HG03520 (cell line): ENCODE measurements at regions not wholly inside any gene's neighbourhood (a gene's known extent, or its start where the extent isn't known, plus 50 kb on each side); places are given as distances from the start of the nearest gene placed in this dataset.

ENCODE experiments used
- ATAC-seq: cut with Tn5 transposase; IDR thresholded peaks from one replicate; pipeline ENCODE4 v1.9.1; 2021; ENCODE audit warnings: mild to moderate bottlenecking, moderate library complexity; ENCODE audit not compliant: unreplicated experiment

DNA sequence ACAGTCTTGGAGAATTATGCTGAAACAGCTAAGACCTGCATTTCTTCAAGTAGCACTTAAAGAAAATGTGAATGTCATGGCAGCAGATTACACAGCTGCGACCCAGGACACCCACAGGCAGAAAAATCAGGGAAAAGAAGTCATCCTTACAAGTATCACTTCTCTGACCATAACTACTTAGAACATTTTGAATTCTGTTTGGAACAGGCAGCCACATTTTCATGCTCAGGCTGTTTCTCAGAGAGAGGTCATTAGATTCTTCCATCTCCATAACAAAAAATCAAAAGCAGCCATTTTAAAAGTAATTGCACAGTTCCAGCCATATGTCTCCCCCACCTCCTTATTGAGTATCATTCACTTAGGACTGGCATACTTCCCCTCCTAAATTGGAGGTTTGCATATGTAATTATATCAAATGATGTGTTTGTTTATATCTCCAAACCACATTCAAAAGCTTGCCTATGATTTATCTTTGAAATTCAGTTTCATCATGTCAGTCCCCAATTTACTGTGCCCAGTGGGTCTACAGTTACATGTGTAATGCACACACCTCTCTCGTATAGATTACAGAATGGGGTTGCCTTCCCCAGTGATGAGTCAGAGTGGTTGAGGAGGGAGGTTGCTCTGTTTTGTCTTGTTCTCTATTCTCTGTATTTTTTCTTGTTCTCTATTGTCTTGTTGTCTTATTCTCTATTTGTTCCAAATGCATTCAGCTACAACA is 276.5 kb upstream of the MTNR1B start:
- ATAC-seq = no peak

- ATAC-seq = no peak
These were observed 273.4 kb upstream of the MTNR1B start for GRCh38 chr11:92696076-92696475.

DNA sequence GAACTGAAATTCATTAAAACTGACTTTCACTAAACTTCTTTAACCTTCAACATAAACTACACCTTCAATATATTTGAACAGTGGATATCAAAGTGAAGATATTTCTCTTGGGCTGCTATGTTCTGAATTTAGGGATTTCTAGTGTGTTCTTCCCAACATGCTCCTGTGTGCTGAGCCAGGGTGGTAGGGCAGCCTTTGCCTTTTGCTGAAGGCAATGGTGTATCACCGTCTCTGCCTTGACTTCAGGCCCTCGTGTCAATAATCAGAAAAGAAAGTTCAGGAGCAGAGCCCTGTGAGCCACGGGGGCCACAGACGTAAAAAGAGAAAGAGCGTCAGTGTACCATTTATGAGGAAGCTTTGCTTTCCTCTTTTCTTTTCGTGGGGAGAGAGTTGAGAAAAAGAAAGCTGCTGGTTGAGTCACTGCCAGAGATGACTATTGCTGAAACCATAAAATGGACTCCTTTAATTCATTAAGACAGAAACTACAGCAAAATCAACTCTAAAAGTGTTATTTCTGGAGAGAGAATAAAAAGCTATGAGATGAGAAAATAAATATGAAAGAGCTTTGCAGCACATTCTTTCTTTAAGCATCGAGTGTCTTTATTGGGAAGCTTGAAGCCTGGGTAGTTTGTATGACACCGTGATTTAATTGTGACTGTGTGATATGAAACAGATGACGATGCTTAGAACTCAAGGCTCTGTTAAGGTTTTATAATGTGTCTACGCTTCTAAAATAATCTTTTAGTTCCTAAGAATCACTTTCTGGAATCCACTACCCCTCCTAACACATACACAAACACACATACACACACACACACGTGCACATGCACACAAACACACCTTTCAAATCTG is 271.8 kb upstream of the MTNR1B start:
- ATAC-seq = no peak

DNA sequence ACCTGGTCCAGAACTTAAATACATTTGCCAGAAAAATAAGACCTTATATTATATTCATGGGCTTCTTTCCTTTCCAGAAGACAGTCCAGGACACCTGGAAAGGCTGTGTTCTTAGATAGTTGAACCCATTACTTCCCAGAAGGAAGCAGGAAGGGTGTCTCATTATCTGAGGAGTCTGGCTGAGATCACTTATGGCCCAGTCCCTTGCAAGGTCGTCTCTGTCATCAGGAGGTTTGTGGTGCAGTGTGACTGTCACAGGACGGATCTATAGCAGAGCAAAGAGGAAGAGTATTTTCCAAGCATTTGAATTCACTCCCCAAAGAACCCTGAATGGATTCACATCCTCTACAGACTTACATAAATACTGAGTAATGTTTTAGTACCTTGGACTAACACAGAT is 270.7 kb upstream of the MTNR1B start:
- ATAC-seq = no peak

DNA sequence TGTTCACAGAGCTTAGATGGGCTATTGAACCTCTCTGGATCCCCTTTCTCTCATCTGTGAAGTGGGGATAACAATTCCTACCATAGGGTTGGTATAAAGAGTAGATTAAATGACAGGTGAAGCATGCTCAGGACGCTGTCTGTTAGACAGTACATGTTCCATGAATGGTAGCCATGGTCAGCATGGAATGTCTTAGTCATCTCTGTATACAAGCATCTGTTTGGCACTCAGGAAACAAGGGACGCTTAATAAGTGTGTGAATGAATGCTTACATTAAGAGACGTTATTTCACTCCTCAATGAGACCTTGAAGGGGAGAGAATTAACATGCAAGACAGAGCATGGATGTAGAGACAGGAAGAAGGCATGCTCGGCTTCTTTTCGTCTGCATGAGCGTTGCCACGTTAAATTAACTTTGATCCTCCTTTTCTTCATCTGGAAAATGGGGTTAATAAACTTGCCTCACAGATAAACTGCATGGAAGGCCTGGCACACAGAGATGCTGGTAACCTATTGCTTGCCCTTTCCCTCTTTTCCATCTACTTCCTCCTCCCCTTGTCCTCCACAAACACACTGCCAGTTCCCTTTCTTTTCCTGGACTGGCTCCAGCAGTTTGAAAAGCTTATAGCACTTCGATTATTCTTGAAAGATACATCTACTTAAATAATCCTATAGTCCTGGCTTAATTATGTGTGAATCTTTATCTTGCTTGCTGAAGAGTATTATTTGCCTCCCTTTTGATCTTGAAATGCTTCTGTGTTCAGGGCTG is 267.2 kb upstream of the MTNR1B start:
- ATAC-seq = no peak

DNA sequence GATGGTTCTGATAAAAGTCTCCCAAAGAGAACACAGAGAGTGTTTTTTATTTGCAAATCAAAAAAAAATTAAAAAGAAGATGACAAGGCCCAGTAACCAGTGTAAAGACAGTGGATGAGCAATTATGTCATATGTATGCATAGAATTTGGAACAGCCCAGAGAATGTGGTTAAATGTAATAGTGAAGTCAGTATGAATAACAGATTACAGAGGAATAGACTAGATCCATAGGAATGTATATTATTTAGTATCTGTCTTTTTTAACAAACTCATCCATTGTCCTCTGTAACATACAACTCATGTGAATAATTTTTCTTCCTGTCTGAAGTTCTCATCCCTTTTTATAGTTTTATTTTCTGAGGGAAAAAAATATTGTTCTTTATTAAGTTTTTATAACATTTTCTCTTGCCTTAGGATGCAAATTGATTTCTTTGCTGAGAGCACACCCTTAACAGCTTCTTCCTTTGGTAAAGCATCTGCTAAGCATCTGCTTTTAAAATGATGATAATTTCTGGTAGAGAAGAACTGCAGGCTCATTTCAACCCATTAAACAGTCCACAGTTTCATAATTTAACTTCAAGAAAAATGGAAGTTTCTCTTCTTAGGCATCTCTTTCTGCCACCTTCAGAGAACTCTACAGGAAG is 266.5 kb upstream of the MTNR1B start:
- ATAC-seq = no peak

GRCh38 chr11:92703449-92703830 is 266.0 kb upstream of the MTNR1B start:
- ATAC-seq = no peak

GRCh38 chr11:92707173-92707619 is 262.3 kb upstream of the MTNR1B start:
- no peak for ATAC-seq

DNA sequence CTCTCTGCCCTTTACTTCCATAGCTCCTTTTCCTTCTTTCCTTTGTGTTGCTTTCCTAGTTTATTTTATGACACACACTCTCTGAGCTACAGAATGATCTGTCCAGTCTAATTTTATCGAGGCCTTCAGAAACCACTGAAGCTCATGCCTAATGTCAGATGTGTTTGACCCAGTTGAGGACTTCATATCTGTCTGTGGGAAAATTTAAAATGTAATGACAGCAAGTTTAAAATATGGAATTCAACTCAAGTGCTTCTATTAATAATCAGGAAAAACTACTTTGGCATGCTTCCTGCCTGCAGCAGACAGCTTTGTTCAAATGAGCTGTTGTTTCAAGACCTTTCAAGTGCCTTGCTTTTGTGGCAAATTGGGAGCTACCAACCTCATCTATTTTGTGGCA is 261.8 kb upstream of the MTNR1B start:
- no peak for ATAC-seq

DNA sequence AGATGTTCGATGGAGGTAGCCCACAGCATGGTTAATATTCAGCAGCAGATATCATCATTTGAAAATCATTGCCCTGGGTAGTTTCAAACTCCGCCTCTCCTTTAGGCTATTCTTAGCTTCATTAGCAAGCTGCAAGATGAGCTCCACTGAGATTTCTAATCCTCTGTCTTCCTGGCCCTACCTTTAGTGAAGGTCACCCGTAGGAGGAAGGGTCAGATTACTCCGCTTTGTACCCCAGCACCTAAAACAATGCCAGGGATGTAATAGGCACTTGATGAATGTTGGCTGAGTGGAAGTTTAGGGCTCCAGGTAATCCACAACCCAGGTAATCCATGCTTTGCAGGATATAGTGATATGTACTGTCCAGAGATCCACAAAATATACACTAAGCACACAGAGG is 260.1 kb upstream of the MTNR1B start:
- no peak for ATAC-seq

DNA sequence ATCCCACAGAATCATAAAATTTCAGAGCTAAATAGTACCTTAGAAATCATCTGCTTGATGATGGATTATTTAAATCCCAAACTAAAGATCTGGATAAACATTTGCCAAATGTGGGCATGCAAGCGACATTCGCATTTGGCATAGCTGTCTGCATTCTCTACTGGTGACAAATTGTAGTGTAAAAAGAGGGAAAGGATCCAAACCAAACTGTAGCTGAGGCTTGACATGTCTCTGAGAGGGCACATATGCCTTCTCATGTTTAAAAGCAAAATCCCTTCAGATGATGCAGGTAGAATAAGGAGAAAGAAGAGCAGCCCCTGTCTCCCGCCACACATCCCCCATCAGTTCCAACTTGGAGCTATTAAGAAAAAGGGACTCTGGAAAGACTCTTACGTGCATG is 257.5 kb upstream of the MTNR1B start:
- no peak for ATAC-seq

DNA sequence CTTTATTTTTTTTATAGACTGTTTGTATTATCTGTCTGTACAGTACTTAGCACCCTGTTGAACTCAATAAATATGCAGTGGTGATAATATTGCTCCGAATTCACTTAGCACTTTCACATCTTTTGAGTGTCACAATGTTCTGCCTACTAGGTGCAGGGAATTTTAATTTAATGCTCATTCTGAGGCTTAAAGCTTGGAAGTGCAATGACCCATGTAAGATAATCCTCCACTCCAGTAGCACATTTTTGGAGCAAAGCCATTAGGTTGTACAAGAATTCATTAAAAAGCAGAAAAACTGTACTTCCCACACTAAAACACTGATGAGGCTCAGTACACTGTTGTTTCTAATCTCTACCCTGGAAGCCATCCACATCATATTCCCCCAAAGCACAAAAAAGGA is 255.3 kb upstream of the MTNR1B start:
- ATAC-seq = no peak

- no peak for ATAC-seq
These were observed 252.2 kb upstream of the MTNR1B start for GRCh38 chr11:92717240-92717639.

- ATAC-seq = no peak
These were observed 249.1 kb upstream of the MTNR1B start for GRCh38 chr11:92720385-92720784.

- no peak for ATAC-seq
These were observed 244.1 kb upstream of the MTNR1B start for GRCh38 chr11:92725352-92725751.

GRCh38 chr11:92727123-92727522 is 242.3 kb upstream of the MTNR1B start:
- ATAC-seq = no peak

- ATAC-seq = no peak
These were observed 241.7 kb upstream of the MTNR1B start for GRCh38 chr11:92727769-92728168.

- no peak for ATAC-seq
These were observed 240.8 kb upstream of the MTNR1B start for GRCh38 chr11:92728628-92729027.

DNA sequence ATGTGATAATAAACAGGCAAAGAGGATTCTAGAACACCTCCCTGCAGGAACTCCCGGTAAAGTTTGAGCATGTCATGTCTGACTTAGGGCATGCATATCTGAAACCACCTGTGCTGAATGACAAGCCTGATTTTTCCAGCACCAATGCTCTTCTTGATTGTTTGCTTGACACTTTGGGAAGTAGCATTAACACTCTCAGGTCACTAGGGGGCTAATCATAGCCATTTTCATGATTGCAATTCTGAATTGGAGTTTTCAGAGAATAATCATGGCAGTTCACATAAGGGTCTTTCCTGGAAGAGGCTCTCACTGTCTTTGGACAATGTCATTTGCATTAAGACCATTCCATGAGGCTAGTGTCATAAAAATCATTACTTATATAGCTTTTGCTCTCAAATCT is 234.4 kb upstream of the MTNR1B start:
- ATAC-seq = no peak

GRCh38 chr11:92738276-92738675 is 231.2 kb upstream of the MTNR1B start:
- ATAC-seq = no peak

DNA sequence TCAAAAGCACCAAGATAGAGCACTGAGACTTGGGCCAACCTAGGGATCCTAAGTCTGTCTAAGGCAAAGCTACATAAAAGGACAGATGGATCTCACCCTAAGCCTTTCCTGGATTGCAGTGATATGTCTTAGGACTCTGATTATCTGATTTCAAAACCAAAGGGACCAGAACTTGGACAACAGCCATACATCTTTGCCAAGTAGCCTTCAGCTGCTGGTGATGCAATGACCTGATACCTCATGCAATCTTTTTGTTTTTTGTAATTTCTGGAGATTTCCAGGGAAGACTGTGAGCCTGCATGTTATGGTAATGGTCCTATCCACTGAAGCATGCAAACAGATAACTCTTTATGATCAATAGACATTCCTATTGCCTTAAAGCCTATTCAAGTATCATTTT is 230.4 kb upstream of the MTNR1B start:
- no peak for ATAC-seq
